ENCODE measurements at regions not wholly inside any gene's neighbourhood (a gene's known extent, or its start where the extent isn't known, plus 50 kb on each side); places are given as distances from the start of the nearest gene placed in this dataset.

DNA sequence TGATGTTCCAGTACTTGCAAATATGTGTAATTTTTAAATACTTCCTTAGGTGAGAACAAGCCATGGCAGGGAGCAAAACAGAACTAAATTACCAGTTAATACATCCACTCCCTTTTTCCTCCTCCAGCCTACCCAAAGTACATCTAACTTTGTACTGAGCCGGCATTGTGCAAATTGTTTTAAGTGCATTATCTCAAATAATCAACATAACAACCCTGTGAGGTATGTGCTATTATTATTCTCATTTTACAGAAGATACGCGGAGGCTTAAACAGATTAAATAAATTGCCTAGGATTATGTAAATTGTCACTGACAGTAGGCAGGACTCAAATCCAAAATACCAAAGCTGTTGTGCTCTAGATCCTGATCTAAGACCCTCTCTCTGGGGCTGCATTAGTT, 55.5 kb upstream of the KLF4 start:
- Mint-ChIP-seq H3K9me3 (no peaks in the 10 kb centered on the region), H3K27ac (no peak overlapping the region), H3K4me3 (no peak overlapping the region), H3K4me1 (ENCODE audit: low read depth) (no peaks in the 10 kb centered on the region), H3K36me3 (ENCODE audit: low read depth) (no peaks in the 10 kb centered on the region), H3K27me3 (ENCODE audit: low read depth) (no peaks in the 10 kb centered on the region)

DNA sequence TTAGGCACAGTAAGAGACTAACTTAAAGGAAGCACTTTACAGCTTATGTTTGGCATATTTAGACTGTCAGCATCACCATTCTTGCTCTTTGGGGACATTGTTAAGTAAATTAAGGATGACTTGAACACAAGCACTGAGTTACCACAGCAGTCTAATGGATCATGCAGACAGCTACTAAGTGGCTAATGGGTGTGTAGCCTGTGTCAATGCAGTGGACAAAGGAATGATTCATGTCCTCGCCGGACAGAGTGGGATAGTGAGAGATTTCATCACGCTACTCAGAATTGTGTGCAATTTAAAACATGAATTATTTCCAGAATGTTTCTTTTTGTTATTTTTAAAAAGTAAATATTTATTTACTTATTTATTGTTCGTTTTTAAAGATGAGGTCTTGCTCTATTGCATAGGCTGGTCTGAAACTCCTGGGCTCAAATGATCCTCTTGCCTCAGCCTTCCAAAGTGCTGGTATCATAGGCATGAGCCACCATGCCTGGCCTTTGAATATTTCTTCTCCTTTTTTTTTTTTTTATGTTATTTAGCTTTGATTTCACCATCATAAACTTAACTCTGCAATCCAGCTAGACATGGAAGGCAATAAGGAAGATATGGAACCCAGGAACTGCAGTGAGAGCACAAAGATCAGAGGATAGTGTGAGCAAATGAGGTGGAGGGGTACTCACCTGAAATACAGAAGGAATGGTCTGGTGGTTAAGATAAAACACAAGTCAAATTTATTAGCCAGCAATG, 53.0 kb upstream of the KLF4 start:
- H3K9me3 Mint-ChIP-seq: no peaks in the 10 kb centered on the region
- H3K27me3 Mint-ChIP-seq (ENCODE audit: low read depth): no peaks in the 10 kb centered on the region
- H3K36me3 Mint-ChIP-seq (ENCODE audit: low read depth): no peaks in the 10 kb centered on the region
- no peaks in the 10 kb centered on the region for H3K4me1 Mint-ChIP-seq (ENCODE audit: low read depth)
- H3K4me3 Mint-ChIP-seq: no peak overlapping the region
- no peak overlapping the region for H3K27ac Mint-ChIP-seq

DNA sequence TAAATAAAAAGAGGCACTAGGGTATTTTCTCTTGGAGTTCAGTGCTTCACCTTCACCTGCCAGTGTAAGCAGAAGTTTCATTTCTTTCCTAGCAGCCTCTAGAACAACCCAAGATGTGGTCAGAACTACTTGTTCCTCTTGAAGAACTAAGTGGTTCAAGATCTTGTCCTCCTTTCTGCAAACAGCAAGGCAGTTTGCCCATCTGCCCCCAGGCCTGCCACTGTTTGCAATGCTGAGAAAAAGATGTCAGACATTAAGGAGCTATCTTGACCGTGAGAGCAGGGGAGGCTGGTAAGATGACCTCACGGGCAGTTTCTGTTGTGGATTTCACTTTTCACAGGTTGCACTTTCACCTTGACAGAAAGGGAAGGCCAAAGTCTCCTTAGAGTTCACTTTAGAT, 52.0 kb upstream of the KLF4 start:
- Mint-ChIP-seq H3K4me1 (ENCODE audit: low read depth) (no peaks in the 10 kb centered on the region), H3K27me3 (ENCODE audit: low read depth) (no peaks in the 10 kb centered on the region), H3K9me3 (no peaks in the 10 kb centered on the region), H3K36me3 (ENCODE audit: low read depth) (no peaks in the 10 kb centered on the region), H3K27ac (no peak overlapping the region), H3K4me3 (no peak overlapping the region)

DNA sequence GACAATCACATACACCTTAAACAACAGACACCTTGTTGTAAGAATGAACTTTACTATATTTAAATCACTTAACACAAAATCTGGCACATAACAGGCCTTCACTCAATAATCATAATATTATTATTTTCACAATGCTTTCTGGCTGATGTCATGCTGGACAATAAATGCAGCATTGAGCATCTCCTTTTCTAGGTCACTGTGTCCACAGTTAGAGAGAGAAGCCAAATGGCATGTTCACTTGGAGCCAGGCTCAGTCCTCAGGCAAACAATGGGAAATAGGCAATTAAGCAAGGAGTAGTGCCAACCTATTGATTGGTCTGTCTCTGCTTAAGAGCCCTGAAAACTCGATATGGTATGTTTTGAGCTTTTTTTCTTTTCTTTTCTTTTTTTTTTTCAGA, 50.6 kb upstream of the KLF4 start:
- Mint-ChIP-seq H3K4me3 (no peak overlapping the region), H3K27ac (no peak overlapping the region), H3K9me3 (no peaks in the 10 kb centered on the region), H3K36me3 (ENCODE audit: low read depth) (no peaks in the 10 kb centered on the region), H3K27me3 (ENCODE audit: low read depth) (no peaks in the 10 kb centered on the region), H3K4me1 (ENCODE audit: low read depth) (no peaks in the 10 kb centered on the region)

DNA sequence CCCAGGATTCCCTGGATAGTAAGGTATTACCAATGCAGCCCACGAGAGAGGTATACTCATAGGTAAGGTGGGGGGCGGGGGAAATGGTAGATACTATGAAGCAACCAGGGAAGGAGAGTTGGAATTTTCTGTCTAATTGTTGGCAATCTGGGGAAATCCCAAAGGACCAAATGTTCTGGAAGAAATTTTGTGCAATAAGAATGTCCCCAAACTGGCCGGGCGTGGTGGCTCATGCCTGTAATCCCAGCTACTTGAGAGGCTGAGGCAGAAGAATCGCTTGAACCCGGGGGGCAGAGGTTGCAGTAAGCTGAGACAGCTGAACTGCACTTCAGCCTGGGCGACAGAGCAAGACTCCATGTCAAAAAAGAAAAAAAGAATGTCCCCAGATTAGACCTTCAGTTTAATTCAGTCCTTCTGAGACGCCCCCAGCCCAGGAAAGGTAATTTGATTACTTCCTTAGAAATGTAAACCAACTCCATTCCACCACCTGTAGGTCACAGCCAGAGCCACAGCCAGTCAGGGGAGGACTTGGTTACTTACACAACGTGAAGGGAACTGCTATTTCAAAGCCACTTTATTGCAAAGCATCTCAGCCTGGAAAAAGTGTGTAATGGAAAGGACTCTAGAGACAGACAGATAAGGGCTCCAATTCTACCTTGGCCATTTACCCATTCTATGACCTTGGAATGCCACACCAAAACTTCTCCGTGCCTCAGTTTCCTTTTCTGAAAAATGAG, 50.0 kb upstream of the KLF4 start:
- no peaks in the 10 kb centered on the region for H3K9me3 Mint-ChIP-seq
- H3K4me3 Mint-ChIP-seq: no peak overlapping the region
- H3K27me3 Mint-ChIP-seq (ENCODE audit: low read depth): no peaks in the 10 kb centered on the region
- H3K4me1 Mint-ChIP-seq (ENCODE audit: low read depth): no peaks in the 10 kb centered on the region
- no peaks in the 10 kb centered on the region for H3K36me3 Mint-ChIP-seq (ENCODE audit: low read depth)
- H3K27ac Mint-ChIP-seq: no peak overlapping the region
